Activated naive CD4-positive, alpha-beta T cell treated with anti-CD3 and anti-CD28 coated beads, Interleukin-2, amount 50 U/mL, for 16 hours (primary cell): ENCODE measurements at regions not wholly inside any gene's neighbourhood (a gene's known extent, or its start where the extent isn't known, plus 50 kb on each side); places are given as distances from the start of the nearest gene placed in this dataset.

Experiments used
- DNase-seq: peaks from one replicate; pipeline ENCODE4 v3.0.0-alpha.2; 2020

GRCh38 chr15:67006083-67007065, 59.0 kb upstream of the SMAD3 start:
- no peak for DNase-seq

GRCh38 chr15:67009576-67010569, 55.5 kb upstream of the SMAD3 start:
- no peak for DNase-seq

GRCh38 chr15:67010898-67011616, 54.3 kb upstream of the SMAD3 start:
- DNase-seq = no peak

GRCh38 chr15:67011617-67012005, 53.8 kb upstream of the SMAD3 start:
- DNase-seq = no peak

GRCh38 chr15:67013696-67014095, 51.7 kb upstream of the SMAD3 start:
- DNase-seq = no peak
